GM23248 (cell line): ENCODE measurements at regions not wholly inside any gene's neighbourhood (a gene's known extent, or its start where the extent isn't known, plus 50 kb on each side); places are given as distances from the start of the nearest gene placed in this dataset.
"Not testable (repeated sequence)": the region's sequence is repeated elsewhere in the genome, so short reads cannot be mapped to it uniquely, and the experiment has no call there.

Experiments
- DNase-seq: peaks from one replicate; pipeline ENCODE4 v3.0.0-alpha.2; 2015
- H2AFZ ChIP-seq: fragments of 200-600 bp; sonication (generic); 2 replicates; pipeline ENCODE4 v1.6.1; 2016; ENCODE audit warnings: antibody characterized with exemption
- H3F3A ChIP-seq: fragments of 200-600 bp; sonication (generic); 2 replicates; pipeline ENCODE4 v1.6.1; 2016; ENCODE audit warnings: mild to moderate bottlenecking, antibody characterized with exemption, mixed run types; ENCODE audit not compliant: insufficient read depth
- H3K27ac ChIP-seq: fragments of 200-600 bp; sonication (generic); 2 replicates; pipeline ENCODE4 v1.5.1; 2016; ENCODE audit warnings: mild to moderate bottlenecking
- H3K27me3 ChIP-seq: fragments of 200-600 bp; sonication (generic); replicated peaks from 2 replicates; pipeline ENCODE4 v1.6.1; 2016; ENCODE audit warnings: mild to moderate bottlenecking; ENCODE audit not compliant: insufficient read depth
- H3K36me3 ChIP-seq: fragments of 200-600 bp; sonication (generic); 2 replicates; pipeline ENCODE4 v1.6.1; 2016; ENCODE audit warnings: low read depth, mild to moderate bottlenecking
- H3K4me1 ChIP-seq: fragments of 200-600 bp; sonication (generic); 2 replicates; pipeline ENCODE4 v1.6.1; 2016; ENCODE audit warnings: mild to moderate bottlenecking; ENCODE audit not compliant: insufficient read depth
- H3K4me2 ChIP-seq: fragments of 200-600 bp; sonication (generic); one replicate; pipeline ENCODE4 v1.6.1; 2016; ENCODE audit warnings: mild to moderate bottlenecking; ENCODE audit not compliant: unreplicated experiment
- H3K4me3 ChIP-seq: fragments of 200-600 bp; sonication (generic); 2 replicates; pipeline ENCODE4 v1.5.1; 2016; ENCODE audit warnings: mild to moderate bottlenecking
- H3K79me2 ChIP-seq: fragments of 200-600 bp; sonication (generic); 2 replicates; pipeline ENCODE4 v1.6.1; 2016; ENCODE audit warnings: mild to moderate bottlenecking; ENCODE audit not compliant: insufficient read depth
- H3K9ac ChIP-seq: fragments of 200-600 bp; sonication (generic); 2 replicates; pipeline ENCODE4 v1.6.1; 2016; ENCODE audit warnings: mild to moderate bottlenecking
- H3K9me2 ChIP-seq: fragments of 200-600 bp; sonication (generic); 2 replicates; pipeline ENCODE4 v1.6.1; 2016; ENCODE audit warnings: mixed run types, mild to moderate bottlenecking, moderate library complexity; ENCODE audit not compliant: insufficient read depth
- H3K9me3 ChIP-seq: fragments of 200-600 bp; sonication (generic); one replicate; pipeline ENCODE4 v1.6.1; 2017; ENCODE audit warnings: low read depth
- H4K20me1 ChIP-seq: fragments of 200-600 bp; sonication (generic); 2 replicates; pipeline ENCODE4 v1.6.0; 2016; ENCODE audit not compliant: insufficient read depth
- WGBS, 2 experiments: methylation state at CpG; one replicate each; pipeline ENCODE4 v1.1.6; 2015 to 2017; ENCODE audit warnings: low lambda C conversion rate in 2 of 2, low coverage in 1 of 2; ENCODE audit errors: missing lambda C conversion rate in 2 of 2; 5-methylcytosine and 5-hydroxymethylcytosine counted together
- in situ Hi-C: fragments of 300-500 bp; cut with MboI; formaldehyde crosslinking; loops from 2 replicates; pipeline ENCODE4 v1.15.0; 2020

GRCh38 chr14:19164426-19164825 lies 197.2 kb downstream of the POTEM start:
- in situ Hi-C loops, H3K9me3 ChIP-seq: not testable (repeated sequence)
- WGBS, 2 experiments, result 0% methylated on average over 1 of the region's 1 CpG

GRCh38 chr14:19166056-19166455 lies 198.8 kb downstream of the POTEM start:
- H3K4me3 ChIP-seq, H3K9me2 ChIP-seq, H3K9me3 ChIP-seq, H3K4me2 ChIP-seq, in situ Hi-C loops, H3K79me2 ChIP-seq, H3K4me1 ChIP-seq, H3K27ac ChIP-seq, H4K20me1 ChIP-seq, H3F3A ChIP-seq, H3K36me3 ChIP-seq, H3K27me3 ChIP-seq, DNase-seq, H2AFZ ChIP-seq, H3K9ac ChIP-seq: not testable (repeated sequence)
- 39 to 42% methylated on average over 3 of the region's 3 CpGs for WGBS, 2 experiments

More at GRCh38 chr14:19164426-19164825, 197.2 kb downstream of the POTEM start:
- not testable (repeated sequence) for H3K79me2 ChIP-seq, H3K4me2 ChIP-seq, H3K4me3 ChIP-seq, H2AFZ ChIP-seq, H3K9ac ChIP-seq, H3F3A ChIP-seq, H3K36me3 ChIP-seq, H3K27ac ChIP-seq, H3K9me2 ChIP-seq, DNase-seq, H3K4me1 ChIP-seq, H3K27me3 ChIP-seq, H4K20me1 ChIP-seq

- whole genome bisulfite sequencing, 2 experiments, result 57 to 62% methylated on average over 8 of the region's 8 CpGs
- H3K9me3 ChIP-seq, DNase-seq, in situ Hi-C loops, H3K9ac ChIP-seq, H2AFZ ChIP-seq, H3K27me3 ChIP-seq, H3K4me1 ChIP-seq, H4K20me1 ChIP-seq, H3K36me3 ChIP-seq, H3K79me2 ChIP-seq, H3K9me2 ChIP-seq, H3K4me3 ChIP-seq, H3F3A ChIP-seq, H3K27ac ChIP-seq, H3K4me2 ChIP-seq: not testable (repeated sequence)
These were observed 200.4 kb downstream of the POTEM start for GRCh38 chr14:19167454-19168190.

- 65 to 78% methylated on average over 7 of the region's 7 CpGs for WGBS, 2 experiments
- H3K9me2 ChIP-seq, H4K20me1 ChIP-seq, H3K9me3 ChIP-seq, H3K27ac ChIP-seq, H3K9ac ChIP-seq, in situ Hi-C loops, H2AFZ ChIP-seq, H3K4me2 ChIP-seq, H3K4me1 ChIP-seq, H3K4me3 ChIP-seq, DNase-seq, H3K79me2 ChIP-seq, H3K36me3 ChIP-seq, H3F3A ChIP-seq, H3K27me3 ChIP-seq: not testable (repeated sequence)
These were observed 201.0 kb downstream of the POTEM start for GRCh38 chr14:19168261-19168660.

- H3K4me1 ChIP-seq, H3K9me3 ChIP-seq, in situ Hi-C loops, H3K27me3 ChIP-seq, H3K36me3 ChIP-seq, H3F3A ChIP-seq, H4K20me1 ChIP-seq, DNase-seq, H3K9me2 ChIP-seq, H3K9ac ChIP-seq, H3K4me2 ChIP-seq, H2AFZ ChIP-seq, H3K79me2 ChIP-seq, H3K4me3 ChIP-seq, H3K27ac ChIP-seq: not testable (repeated sequence)
- WGBS, 2 experiments, result 68 to 70% methylated on average over 7 of the region's 7 CpGs
These were observed 202.5 kb downstream of the POTEM start for GRCh38 chr14:19169561-19170362.

GRCh38 chr14:19172745-19173144 lies 205.5 kb downstream of the POTEM start:
- H3K4me2 ChIP-seq, H3F3A ChIP-seq, H4K20me1 ChIP-seq, DNase-seq, H3K9ac ChIP-seq, H3K27me3 ChIP-seq, H3K4me3 ChIP-seq, in situ Hi-C loops, H3K9me3 ChIP-seq, H3K36me3 ChIP-seq, H2AFZ ChIP-seq, H3K9me2 ChIP-seq, H3K4me1 ChIP-seq, H3K27ac ChIP-seq, H3K79me2 ChIP-seq: not testable (repeated sequence)

GRCh38 chr14:19173188-19173587 lies 206.0 kb downstream of the POTEM start:
- H3K9me3 ChIP-seq, in situ Hi-C loops, H2AFZ ChIP-seq, H4K20me1 ChIP-seq, H3K36me3 ChIP-seq, H3K4me2 ChIP-seq, H3K27ac ChIP-seq, H3K27me3 ChIP-seq, H3K9me2 ChIP-seq, H3K4me1 ChIP-seq, H3F3A ChIP-seq, DNase-seq, H3K79me2 ChIP-seq, H3K9ac ChIP-seq, H3K4me3 ChIP-seq: not testable (repeated sequence)
- WGBS, 2 experiments, result 28 to 48% methylated on average over 3 of the region's 3 CpGs
